BLaER1 (cell line): ENCODE measurements at regions not wholly inside any gene's neighbourhood (a gene's known extent, or its start where the extent isn't known, plus 50 kb on each side); places are given as distances from the start of the nearest gene placed in this dataset.

Experiments used
- H3K27ac ChIP-seq: shearing (Covaris generic); formaldehyde crosslinking; 2 replicates; pipeline ENCODE4 v1.8.1; 2022
- H3K27me3 ChIP-seq: shearing (Covaris generic); formaldehyde crosslinking; 2 replicates; pipeline ENCODE4 v1.8.1; 2022
- H3K36me3 ChIP-seq: shearing (Covaris generic); formaldehyde crosslinking; 2 replicates; pipeline ENCODE4 v1.8.1; 2022
- H3K4me1 ChIP-seq: shearing (Covaris generic); formaldehyde crosslinking; 2 replicates; pipeline ENCODE4 v1.8.1; 2022
- H3K4me2 ChIP-seq: shearing (Covaris generic); formaldehyde crosslinking; 2 replicates; pipeline ENCODE4 v1.8.1; 2022
- H3K4me3 ChIP-seq: shearing (Covaris generic); formaldehyde crosslinking; 2 replicates; pipeline ENCODE4 v1.8.1; 2022
- H3K9ac ChIP-seq: shearing (Covaris generic); formaldehyde crosslinking; 2 replicates; pipeline ENCODE4 v1.8.1; 2022
- H3K9me3 ChIP-seq: shearing (Covaris generic); formaldehyde crosslinking; 2 replicates; pipeline ENCODE4 v1.8.1; 2022
- H4K20me1 ChIP-seq: shearing (Covaris generic); formaldehyde crosslinking; 2 replicates; pipeline ENCODE4 v1.8.1; 2022
- Cebpa-rat ChIP-seq: shearing (Covaris generic); IDR thresholded peaks from 2 replicates; pipeline ENCODE4 v1.8.1; 2022

GRCh38 chr3:20327889-20328288, 141.9 kb upstream of the SGO1 start:
- H3K4me1 ChIP-seq = no peaks in the 10 kb centered on the region
- no peak overlapping the region for H3K27ac ChIP-seq
- no peaks in the 10 kb centered on the region for H3K36me3 ChIP-seq
- no peak for TF ChIP-seq Cebpa-rat
- no peak overlapping the region for H3K9ac ChIP-seq
- no peak overlapping the region for H3K4me3 ChIP-seq
- no peaks in the 10 kb centered on the region for H4K20me1 ChIP-seq
- no peak overlapping the region for H3K4me2 ChIP-seq
- H3K9me3 ChIP-seq = no peaks in the 10 kb centered on the region
- no peaks in the 10 kb centered on the region for H3K27me3 ChIP-seq

GRCh38 chr3:20326541-20326940, 140.5 kb upstream of the SGO1 start:
- TF ChIP-seq Cebpa-rat = no peak
- Histone ChIP-seq H3K4me1 (no peaks in the 10 kb centered on the region), H3K4me2 (no peak overlapping the region), H3K4me3 (no peak overlapping the region), H3K27me3 (no peaks in the 10 kb centered on the region), H4K20me1 (no peaks in the 10 kb centered on the region), H3K9me3 (no peaks in the 10 kb centered on the region), H3K27ac (no peak overlapping the region), H3K36me3 (no peaks in the 10 kb centered on the region), H3K9ac (no peak overlapping the region)

GRCh38 chr3:20325563-20325962, 139.6 kb upstream of the SGO1 start:
- H3K4me3 ChIP-seq = no peak overlapping the region
- no peaks in the 10 kb centered on the region for H4K20me1 ChIP-seq
- TF ChIP-seq Cebpa-rat = no peak
- H3K9ac ChIP-seq = no peak overlapping the region
- no peak overlapping the region for H3K4me2 ChIP-seq
- H3K4me1 ChIP-seq = no peaks in the 10 kb centered on the region
- no peaks in the 10 kb centered on the region for H3K36me3 ChIP-seq
- H3K27ac ChIP-seq = no peak overlapping the region
- no peaks in the 10 kb centered on the region for H3K9me3 ChIP-seq
- H3K27me3 ChIP-seq = no peaks in the 10 kb centered on the region

DNA sequence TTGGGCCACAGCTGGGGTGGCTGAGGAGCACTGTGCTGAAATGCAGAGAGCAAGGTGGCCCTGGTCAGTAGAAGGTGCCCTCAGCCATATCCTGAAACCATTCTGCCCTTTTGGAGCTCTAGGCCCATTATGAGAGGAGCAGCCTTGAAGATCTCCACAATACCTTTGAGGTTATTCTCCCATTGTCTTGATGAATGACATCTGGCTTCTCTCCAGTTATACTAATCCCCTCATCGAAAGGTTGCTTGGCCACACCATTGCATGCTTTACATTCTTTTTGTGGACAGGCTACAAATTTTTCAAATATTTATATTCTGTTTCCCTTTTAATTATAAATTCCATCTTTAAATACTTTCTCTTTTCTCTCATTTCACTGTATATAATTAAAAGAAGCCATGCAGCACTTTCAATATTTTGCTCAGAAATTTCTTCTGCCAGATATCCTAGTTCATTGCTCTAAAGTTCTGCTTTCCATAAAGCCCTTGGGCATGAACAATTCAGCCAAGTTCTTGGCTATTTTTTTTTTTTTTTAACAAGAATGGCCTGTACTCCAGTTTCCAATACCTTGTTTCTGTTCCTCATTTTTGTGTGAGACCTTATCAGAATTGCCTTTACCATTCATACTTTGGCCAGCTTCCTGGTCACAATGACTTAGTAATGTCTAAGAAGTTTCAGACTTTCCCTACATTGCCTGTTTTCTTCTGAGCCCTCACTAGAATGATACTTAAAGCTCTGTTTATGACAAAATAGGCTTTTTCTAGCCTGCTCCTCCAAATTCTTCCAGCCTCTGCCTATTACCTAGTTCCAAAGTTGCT, 138.9 kb upstream of the SGO1 start:
- Histone ChIP-seq H3K4me3 (no peak overlapping the region), H4K20me1 (no peaks in the 10 kb centered on the region), H3K27me3 (no peaks in the 10 kb centered on the region), H3K9ac (no peak overlapping the region), H3K9me3 (no peaks in the 10 kb centered on the region), H3K36me3 (no peaks in the 10 kb centered on the region), H3K4me1 (no peaks in the 10 kb centered on the region), H3K4me2 (no peak overlapping the region), H3K27ac (no peak overlapping the region)
- TF ChIP-seq Cebpa-rat = no peak

GRCh38 chr3:20323307-20323927, 137.4 kb upstream of the SGO1 start:
- no peaks in the 10 kb centered on the region for H3K36me3 ChIP-seq
- H3K27me3 ChIP-seq = no peaks in the 10 kb centered on the region
- no peaks in the 10 kb centered on the region for H3K4me1 ChIP-seq
- H3K27ac ChIP-seq = no peak overlapping the region
- H3K4me2 ChIP-seq = no peak overlapping the region
- no peak for TF ChIP-seq Cebpa-rat
- H3K4me3 ChIP-seq = no peak overlapping the region
- H4K20me1 ChIP-seq = no peaks in the 10 kb centered on the region
- H3K9ac ChIP-seq = no peak overlapping the region
- H3K9me3 ChIP-seq = no peaks in the 10 kb centered on the region

DNA sequence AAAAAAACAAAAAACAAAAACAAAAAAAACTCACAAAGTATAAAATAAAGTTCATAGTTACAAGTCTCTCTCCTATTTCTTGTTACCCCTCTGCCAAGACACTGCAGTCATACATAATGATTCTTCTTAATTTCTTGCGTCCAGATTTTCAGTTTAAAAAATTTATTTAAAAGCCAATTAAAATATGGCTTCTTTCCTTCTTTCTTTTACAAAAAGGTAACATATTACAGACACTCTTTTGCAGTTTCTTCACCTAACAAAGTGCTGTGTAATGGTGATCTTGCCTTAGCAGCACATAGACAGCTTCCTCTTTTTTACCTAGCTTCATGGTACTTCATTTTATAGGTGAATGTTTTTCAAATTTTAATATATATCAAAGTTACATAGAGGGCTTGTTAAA, 136.1 kb upstream of the SGO1 start:
- H4K20me1 ChIP-seq = no peaks in the 10 kb centered on the region
- H3K27ac ChIP-seq = no peak overlapping the region
- H3K4me2 ChIP-seq = no peak overlapping the region
- no peaks in the 10 kb centered on the region for H3K36me3 ChIP-seq
- no peak for TF ChIP-seq Cebpa-rat
- no peaks in the 10 kb centered on the region for H3K27me3 ChIP-seq
- H3K9ac ChIP-seq = no peak overlapping the region
- H3K4me1 ChIP-seq = no peaks in the 10 kb centered on the region
- H3K9me3 ChIP-seq = no peaks in the 10 kb centered on the region
- H3K4me3 ChIP-seq = no peak overlapping the region

- H3K9me3 ChIP-seq = no peaks in the 10 kb centered on the region
- no peak overlapping the region for H3K27ac ChIP-seq
- no peaks in the 10 kb centered on the region for H3K36me3 ChIP-seq
- no peaks in the 10 kb centered on the region for H3K27me3 ChIP-seq
- H3K4me2 ChIP-seq = no peak overlapping the region
- no peaks in the 10 kb centered on the region for H4K20me1 ChIP-seq
- no peak for TF ChIP-seq Cebpa-rat
- no peak overlapping the region for H3K9ac ChIP-seq
- H3K4me1 ChIP-seq = no peaks in the 10 kb centered on the region
- H3K4me3 ChIP-seq = no peak overlapping the region
Observed at GRCh38 chr3:20321391-20322047, 135.5 kb upstream of the SGO1 start.

GRCh38 chr3:20320489-20320888, 134.5 kb upstream of the SGO1 start:
- no peaks in the 10 kb centered on the region for H3K4me1 ChIP-seq
- TF ChIP-seq Cebpa-rat = no peak
- H3K27me3 ChIP-seq = no peaks in the 10 kb centered on the region
- H3K27ac ChIP-seq = no peak overlapping the region
- no peak overlapping the region for H3K9ac ChIP-seq
- H3K4me2 ChIP-seq = no peak overlapping the region
- H4K20me1 ChIP-seq = no peaks in the 10 kb centered on the region
- H3K9me3 ChIP-seq = no peaks in the 10 kb centered on the region
- no peak overlapping the region for H3K4me3 ChIP-seq
- no peaks in the 10 kb centered on the region for H3K36me3 ChIP-seq

GRCh38 chr3:20319551-20319950, 133.5 kb upstream of the SGO1 start:
- no peaks in the 10 kb centered on the region for H3K27me3 ChIP-seq
- no peak overlapping the region for H3K4me3 ChIP-seq
- no peak overlapping the region for H3K4me2 ChIP-seq
- no peak overlapping the region for H3K27ac ChIP-seq
- no peak overlapping the region for H3K9ac ChIP-seq
- H3K36me3 ChIP-seq = no peaks in the 10 kb centered on the region
- no peaks in the 10 kb centered on the region for H3K9me3 ChIP-seq
- H3K4me1 ChIP-seq = no peaks in the 10 kb centered on the region
- no peaks in the 10 kb centered on the region for H4K20me1 ChIP-seq
- TF ChIP-seq Cebpa-rat = no peak

GRCh38 chr3:20317616-20318015, 131.6 kb upstream of the SGO1 start:
- Histone ChIP-seq H3K36me3 (no peaks in the 10 kb centered on the region), H3K4me2 (no peak overlapping the region), H4K20me1 (no peaks in the 10 kb centered on the region), H3K4me3 (no peak overlapping the region), H3K27ac (no peak overlapping the region), H3K9me3 (no peaks in the 10 kb centered on the region), H3K27me3 (no peaks in the 10 kb centered on the region), H3K4me1 (no peaks in the 10 kb centered on the region), H3K9ac (no peak overlapping the region)
- no peak for TF ChIP-seq Cebpa-rat
